Neuronal stem cell (in vitro differentiated cells): ENCODE measurements at regions not wholly inside any gene's neighbourhood (a gene's known extent, or its start where the extent isn't known, plus 50 kb on each side); places are given as distances from the start of the nearest gene placed in this dataset.

ENCODE experiments used
- DNase-seq: peaks from one replicate; pipeline ENCODE4 v3.0.0-alpha.2; 2013; ENCODE audit warnings: low spot score
- H2AFZ ChIP-seq: one replicate; pipeline ENCODE4 v1.6.1; 2013; ENCODE audit warnings: mild to moderate bottlenecking, low read length, inconsistent platforms
- H2AK5ac ChIP-seq: 2 replicates; pipeline ENCODE4 v1.6.1; 2013; ENCODE audit warnings: low read depth, mild to moderate bottlenecking, inconsistent platforms, low read length, moderate library complexity, mixed read lengths
- H2BK120ac ChIP-seq: 2 replicates; pipeline ENCODE4 v1.6.1; 2013; ENCODE audit warnings: low read depth, mild to moderate bottlenecking, inconsistent platforms, low read length, moderate library complexity, mixed read lengths
- H2BK12ac ChIP-seq: one replicate; pipeline ENCODE4 v1.6.1; 2013; ENCODE audit warnings: low read length, inconsistent platforms
- H2BK15ac ChIP-seq: 2 replicates; pipeline ENCODE4 v1.6.1; 2013; ENCODE audit warnings: mild to moderate bottlenecking, low read length, inconsistent platforms, mixed read lengths
- H2BK5ac ChIP-seq: one replicate; pipeline ENCODE4 v1.6.1; 2013; ENCODE audit warnings: inconsistent platforms, mild to moderate bottlenecking, low read length, moderate library complexity
- H3K14ac ChIP-seq: one replicate; pipeline ENCODE4 v1.6.1; 2013; ENCODE audit warnings: low read length, inconsistent platforms
- H3K18ac ChIP-seq: 2 replicates; pipeline ENCODE4 v1.6.1; 2013; ENCODE audit warnings: low read length, inconsistent platforms
- H3K23ac ChIP-seq: 2 replicates; pipeline ENCODE4 v1.6.1; 2013; ENCODE audit warnings: low read depth, mild to moderate bottlenecking, mixed read lengths, low read length, inconsistent platforms; ENCODE audit not compliant: poor library complexity
- H3K27ac ChIP-seq: replicated peaks from 3 replicates; pipeline ENCODE4 v1.5.1; 2013; ENCODE audit warnings: low read length, inconsistent platforms
- H3K27me3 ChIP-seq, 3 experiments: 2 replicates each; pipeline ENCODE4 v1.6.1; 2013; ENCODE audit warnings: low read length in 3 of 3, mild to moderate bottlenecking in 2 of 3, inconsistent platforms in 1 of 3, low read depth in 1 of 3, mixed read lengths in 1 of 3, moderate library complexity in 1 of 3; ENCODE audit not compliant: control insufficient read depth in 3 of 3, insufficient read depth in 3 of 3
- H3K36me3 ChIP-seq, 2 donors: replicated peaks in 1 of 2; 2 replicates each; pipeline ENCODE4 v1.6.1; 2013; ENCODE audit warnings: low read length in 2 of 2; ENCODE audit not compliant: control insufficient read depth in 2 of 2, insufficient read depth in 2 of 2
- H3K4ac ChIP-seq: 2 replicates; pipeline ENCODE4 v1.6.1; 2013; ENCODE audit warnings: inconsistent platforms, mild to moderate bottlenecking, low read length, moderate library complexity
- H3K4me1 ChIP-seq, 2 donors: 1 replicate in 1 of 2; 2 replicates in 1 of 2; pipeline ENCODE4 v1.6.1; 2013; ENCODE audit warnings: low read length in 2 of 2, low read depth in 1 of 2; ENCODE audit not compliant: control insufficient read depth in 2 of 2, insufficient read depth in 1 of 2
- H3K4me2 ChIP-seq: one replicate; pipeline ENCODE4 v1.6.1; 2013; ENCODE audit warnings: mild to moderate bottlenecking, low read length, inconsistent platforms; ENCODE audit not compliant: insufficient read depth, poor library complexity, severe bottlenecking
- H3K4me3 ChIP-seq, 2 donors: 2 replicates each; pipeline ENCODE4 v1.5.1; 2013; ENCODE audit warnings: low read length in 2 of 2, mild to moderate bottlenecking in 2 of 2, inconsistent platforms in 1 of 2, moderate library complexity in 1 of 2
- H3K79me1 ChIP-seq: one replicate; pipeline ENCODE4 v1.6.1; 2013; ENCODE audit warnings: low read depth, mild to moderate bottlenecking, inconsistent platforms, low read length, moderate library complexity
- H3K9ac ChIP-seq: one replicate; pipeline ENCODE4 v1.6.1; 2013; ENCODE audit warnings: mild to moderate bottlenecking, low read depth, low read length, inconsistent platforms; ENCODE audit not compliant: poor library complexity
- H3K9me3 ChIP-seq, 2 donors: replicated peaks in 1 of 2; 2 replicates each; pipeline versions ENCODE3 to v1.6.1; 2013; ENCODE audit warnings: low read length in 2 of 2, mild to moderate bottlenecking in 2 of 2, inconsistent platforms in 1 of 2, low read depth in 1 of 2, mixed read lengths in 1 of 2, moderate library complexity in 1 of 2; ENCODE audit not compliant: control insufficient read depth in 2 of 2, insufficient read depth in 1 of 2
- H4K8ac ChIP-seq: one replicate; pipeline ENCODE4 v1.6.1; 2013; ENCODE audit warnings: low read depth, mild to moderate bottlenecking, inconsistent platforms, low read length, moderate library complexity
- H4K91ac ChIP-seq: one replicate; pipeline ENCODE4 v1.6.1; 2013; ENCODE audit warnings: low read length, low read depth, mild to moderate bottlenecking, inconsistent platforms; ENCODE audit not compliant: poor library complexity
- WGBS, 2 donors: extraction: QIAGEN DNeasy Blood & Tissue Kit; methylation state at CpG; one replicate each; pipeline ENCODE4 v1.1.7; 2013; ENCODE audit warnings: missing lambda C conversion rate in 2 of 2, mixed read lengths in 1 of 2; ENCODE audit not compliant: insufficient read length in 2 of 2, insufficient replicate concordance in 1 of 2; ENCODE audit errors: extremely low coverage in 2 of 2; 5-methylcytosine and 5-hydroxymethylcytosine counted together

GRCh38 chr13:63409791-63410351, 1994.2 kb upstream of the PCDH20 start:
- H3K27me3 ChIP-seq, result no peaks in the 10 kb centered on the region
- H4K91ac ChIP-seq, result no peak overlapping the region
- H3K4ac ChIP-seq, result no peak overlapping the region
- H3K9ac ChIP-seq, result no peak overlapping the region
- no peak overlapping the region for H2AFZ ChIP-seq
- H3K23ac ChIP-seq, result no peak overlapping the region
- no peak overlapping the region for H3K4me3 ChIP-seq
- no peak overlapping the region for H3K18ac ChIP-seq
- H2BK15ac ChIP-seq, result no peak overlapping the region
- no peak for DNase-seq
- H2AK5ac ChIP-seq, result no peak overlapping the region
- H3K14ac ChIP-seq, result no peak overlapping the region
- no peaks in the 10 kb centered on the region for H3K9me3 ChIP-seq
- H3K79me1 ChIP-seq, result no peaks in the 10 kb centered on the region
- no peak overlapping the region for H3K27ac ChIP-seq
- H2BK120ac ChIP-seq, result no peak overlapping the region
- no peaks in the 10 kb centered on the region for H3K36me3 ChIP-seq
- no peak overlapping the region for H3K4me2 ChIP-seq
- peaks cover 0 to 2% of the 10 kb centered on the region in 2 donors for H3K4me1 ChIP-seq
- WGBS, 2 donors, result no CpG with 5 or more reads among the region's 7 CpGs
- no peak overlapping the region for H2BK5ac ChIP-seq
- no peak overlapping the region for H4K8ac ChIP-seq
- no peak overlapping the region for H2BK12ac ChIP-seq

GRCh38 chr13:63408331-63409189, 1992.9 kb upstream of the PCDH20 start:
- no peak overlapping the region for H4K91ac ChIP-seq
- no peaks in the 10 kb centered on the region for H3K36me3 ChIP-seq
- no peak overlapping the region for H3K4ac ChIP-seq
- H3K23ac ChIP-seq, result no peak overlapping the region
- no peak overlapping the region for H3K18ac ChIP-seq
- no peak overlapping the region for H3K14ac ChIP-seq
- no peak overlapping the region for H3K4me2 ChIP-seq
- no peak overlapping the region for H3K9ac ChIP-seq
- no peak overlapping the region for H2BK15ac ChIP-seq
- no peaks in the 10 kb centered on the region for H3K9me3 ChIP-seq
- peak overlapping the region; percentile 73 for H2AFZ ChIP-seq
- H3K4me1 ChIP-seq, result peaks cover 0 to 2% of the 10 kb centered on the region in 2 donors
- no peak overlapping the region for H3K4me3 ChIP-seq
- no peak overlapping the region for H2BK120ac ChIP-seq
- H4K8ac ChIP-seq, result no peak overlapping the region
- peak; percentile 0 for DNase-seq
- no peaks in the 10 kb centered on the region for H3K27me3 ChIP-seq
- no peak overlapping the region for H2AK5ac ChIP-seq
- H3K27ac ChIP-seq, result peak overlapping the region; percentile 26
- WGBS, 2 donors, result no CpG with 5 or more reads among the region's 4 CpGs
- no peaks in the 10 kb centered on the region for H3K79me1 ChIP-seq
- H2BK5ac ChIP-seq, result no peak overlapping the region
- no peak overlapping the region for H2BK12ac ChIP-seq

- Histone ChIP-seq H2BK120ac (no peak overlapping the region), H3K4me1 (peaks cover 0 to 2% of the 10 kb centered on the region in 2 donors), H3K79me1 (no peaks in the 10 kb centered on the region), H2BK15ac (no peak overlapping the region), H2BK12ac (no peak overlapping the region), H3K4me3 (no peak overlapping the region), H3K27ac (no peak overlapping the region), H4K8ac (no peak overlapping the region), H3K14ac (no peak overlapping the region), H4K91ac (no peak overlapping the region), H2AK5ac (no peak overlapping the region), H2AFZ (no peak overlapping the region), H2BK5ac (no peak overlapping the region), H3K18ac (no peak overlapping the region), H3K27me3 (no peaks in the 10 kb centered on the region), H3K23ac (no peak overlapping the region), H3K4ac (no peak overlapping the region), H3K9ac (no peak overlapping the region), H3K9me3 (no peaks in the 10 kb centered on the region), H3K36me3 (no peaks in the 10 kb centered on the region), H3K4me2 (no peak overlapping the region)
- no peak for DNase-seq
Observed at GRCh38 chr13:63403733-63404132, 1988.1 kb upstream of the PCDH20 start.

- Histone ChIP-seq H3K23ac (no peak overlapping the region), H2BK5ac (no peak overlapping the region), H2BK15ac (no peak overlapping the region), H2AK5ac (no peak overlapping the region), H3K9ac (no peak overlapping the region), H3K79me1 (no peaks in the 10 kb centered on the region), H3K4ac (no peak overlapping the region), H2BK120ac (no peak overlapping the region), H4K91ac (no peak overlapping the region), H3K18ac (peak overlapping the region; percentile 60), H3K36me3 (no peaks in the 10 kb centered on the region), H3K4me3 (no peak overlapping the region), H3K27ac (no peak overlapping the region), H4K8ac (no peak overlapping the region), H3K14ac (no peak overlapping the region), H3K4me2 (no peak overlapping the region), H2BK12ac (no peak overlapping the region), H3K27me3 (no peaks in the 10 kb centered on the region), H2AFZ (no peak overlapping the region), H3K4me1 (no peaks in the 10 kb centered on the region), H3K9me3 (peaks cover 2 to 6% of the 10 kb centered on the region in 2 donors)
- no peak for DNase-seq
- WGBS, 2 donors, result no CpG with 5 or more reads among the region's 9 CpGs
Observed at GRCh38 chr13:63396746-63397145, 1981.1 kb upstream of the PCDH20 start.
